DMS53 treated with DMSO at 0.1 percent for 48 hours (cell line): ENCODE measurements at regions not wholly inside any gene's neighbourhood (a gene's known extent, or its start where the extent isn't known, plus 50 kb on each side); places are given as distances from the start of the nearest gene placed in this dataset.

Experiments used
- DNase-seq: peaks from one replicate; lab custom pipeline; 2025; ENCODE audit not compliant: unreplicated experiment; lab: John Stamatoyannopoulos, UW

GRCh38 chr2:226011716-226012450 is 612.4 kb downstream of the NYAP2 start:
- DNase-seq, result no peak

- DNase-seq, result peak; percentile 1
Observed at GRCh38 chr2:226002438-226002837, 602.9 kb downstream of the NYAP2 start.

GRCh38 chr2:226001716-226002115 is 602.2 kb downstream of the NYAP2 start:
- no peak for DNase-seq

DNA sequence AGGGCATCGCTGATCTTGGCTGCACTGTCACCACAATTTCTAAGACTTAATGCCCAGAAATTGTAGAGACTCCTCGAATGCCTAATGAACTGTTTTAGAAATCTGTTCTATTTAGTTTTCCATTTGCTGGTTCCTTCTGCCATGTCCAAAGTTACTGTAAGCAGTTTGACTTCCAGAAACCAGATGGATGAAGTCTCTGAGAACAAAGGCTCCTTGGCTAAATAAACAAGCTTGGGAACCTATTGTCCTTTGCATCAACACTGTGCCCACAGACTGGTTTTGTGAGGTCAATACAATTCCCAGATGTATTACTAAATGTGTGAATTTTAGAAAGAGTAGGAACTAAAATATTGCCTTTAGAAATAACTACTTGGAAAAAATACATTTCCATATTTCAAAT is 600.2 kb downstream of the NYAP2 start:
- no peak for DNase-seq

DNA sequence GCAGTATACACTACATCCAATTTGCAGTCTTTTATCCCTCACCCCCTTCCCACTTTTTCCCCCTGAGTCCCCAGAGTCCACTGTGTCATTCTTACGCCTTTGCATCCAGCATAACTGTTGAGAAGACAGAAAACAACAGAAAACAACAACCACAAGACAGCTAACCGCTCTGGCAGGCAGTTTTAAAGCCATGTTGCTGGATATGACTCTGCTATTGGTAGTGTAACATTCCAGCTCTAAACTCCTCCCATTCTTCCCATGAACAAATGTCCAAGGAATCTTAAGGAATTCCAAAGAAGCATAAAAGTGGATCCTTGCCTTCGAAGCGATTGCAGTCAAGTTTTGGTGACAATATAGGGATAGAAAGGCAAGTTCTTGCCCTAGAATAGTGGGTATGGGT is 599.1 kb downstream of the NYAP2 start:
- DNase-seq, result no peak

DNA sequence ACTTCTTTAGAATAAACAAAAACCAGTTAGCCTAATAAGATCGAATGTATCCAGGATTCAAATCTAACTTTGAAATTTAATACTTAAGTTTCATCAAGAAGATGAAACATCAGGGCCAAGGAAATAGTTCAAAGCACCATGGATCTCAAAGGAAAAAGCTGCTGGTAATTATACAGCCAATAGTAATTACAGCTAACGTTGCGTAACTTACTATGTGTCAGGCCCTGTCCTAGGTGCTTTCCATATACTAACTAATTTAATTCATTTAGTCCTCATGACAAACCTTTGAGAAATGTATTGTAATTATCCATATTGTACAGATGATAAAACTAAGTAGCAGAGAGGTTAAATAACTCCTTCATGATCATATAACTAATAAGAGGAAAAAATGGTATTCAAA is 598.6 kb downstream of the NYAP2 start:
- no peak for DNase-seq

- DNase-seq, result no peak
Observed at GRCh38 chr2:225996462-225996828, 596.9 kb downstream of the NYAP2 start.

- no peak for DNase-seq
Observed at GRCh38 chr2:225995796-225996461, 596.4 kb downstream of the NYAP2 start.

DNA sequence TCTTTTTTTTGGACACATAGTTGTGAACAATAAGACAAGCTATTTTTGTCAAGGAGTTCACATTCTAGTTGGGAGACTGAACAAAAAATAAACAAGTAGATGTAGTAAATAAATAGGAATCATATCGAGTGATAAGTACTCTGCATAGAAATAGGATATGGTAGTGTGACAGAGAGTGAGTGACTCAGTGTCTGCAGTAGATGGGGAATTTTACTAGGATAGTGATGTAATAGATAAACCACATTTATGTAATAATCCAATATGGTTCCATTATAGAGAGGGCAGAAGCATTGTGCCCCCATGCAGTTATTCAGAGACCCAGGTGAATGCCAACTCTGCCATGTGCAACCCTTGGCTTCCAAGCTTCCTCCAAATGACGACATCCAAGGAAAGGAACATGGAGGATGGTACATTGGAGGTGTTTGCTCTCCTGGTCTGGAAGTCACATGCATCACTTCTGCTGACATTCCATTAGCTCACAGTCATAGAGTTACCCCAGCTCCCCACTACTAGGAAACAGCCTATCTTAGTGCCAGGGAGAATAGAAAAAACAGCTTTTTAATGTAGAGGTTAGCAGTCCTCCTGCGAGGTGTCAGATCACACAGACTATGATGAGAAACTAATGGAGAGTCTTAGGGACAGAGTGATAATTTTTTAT is 595.4 kb downstream of the NYAP2 start:
- no peak for DNase-seq

DNA sequence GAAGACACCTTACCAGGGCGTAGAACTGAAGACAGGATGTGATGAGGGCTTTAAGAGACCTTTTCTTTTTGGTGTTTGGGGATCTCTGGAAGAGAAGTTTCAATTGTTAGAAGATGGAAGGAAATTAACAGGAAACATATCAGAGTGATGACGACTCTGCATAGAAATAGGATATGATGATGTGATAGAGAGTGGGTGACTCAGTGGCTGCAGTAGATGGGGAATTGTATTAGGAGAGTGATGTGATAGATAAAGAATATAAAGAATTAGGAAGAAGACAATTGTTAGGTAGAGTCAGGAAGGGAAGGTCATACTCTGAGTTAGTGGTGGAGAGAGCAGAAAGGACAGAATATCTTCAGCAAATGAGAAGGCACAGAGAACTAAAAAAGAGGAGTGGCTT is 593.9 kb downstream of the NYAP2 start:
- DNase-seq, result no peak

GRCh38 chr2:225989809-225990208 is 590.3 kb downstream of the NYAP2 start:
- no peak for DNase-seq

GRCh38 chr2:225980372-225980771 is 580.9 kb downstream of the NYAP2 start:
- DNase-seq, result no peak

- no peak for DNase-seq
Observed at GRCh38 chr2:225971433-225971832, 571.9 kb downstream of the NYAP2 start.

DNA sequence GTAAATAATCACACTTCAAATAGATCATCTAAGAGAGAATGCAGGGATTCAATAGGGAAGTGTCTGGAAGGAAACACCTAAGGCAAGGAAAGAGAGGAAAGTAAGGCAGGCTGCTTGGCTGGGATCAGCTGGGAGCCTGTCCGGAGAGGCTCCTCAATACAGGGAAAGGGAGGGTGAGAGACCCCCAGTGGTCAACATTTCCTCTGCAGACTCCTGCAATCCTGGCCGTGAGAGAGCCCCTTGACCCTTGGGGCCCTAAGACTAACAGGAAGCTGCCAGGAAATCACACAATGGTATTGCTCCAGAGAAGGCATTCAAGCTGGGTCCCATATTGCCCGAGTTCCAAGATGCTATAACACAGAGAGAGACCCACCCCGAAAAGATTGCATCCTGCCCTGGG is 549.4 kb downstream of the NYAP2 start:
- DNase-seq, result no peak

- DNase-seq, result no peak
Observed at GRCh38 chr2:225938991-225939390, 539.5 kb downstream of the NYAP2 start.

DNA sequence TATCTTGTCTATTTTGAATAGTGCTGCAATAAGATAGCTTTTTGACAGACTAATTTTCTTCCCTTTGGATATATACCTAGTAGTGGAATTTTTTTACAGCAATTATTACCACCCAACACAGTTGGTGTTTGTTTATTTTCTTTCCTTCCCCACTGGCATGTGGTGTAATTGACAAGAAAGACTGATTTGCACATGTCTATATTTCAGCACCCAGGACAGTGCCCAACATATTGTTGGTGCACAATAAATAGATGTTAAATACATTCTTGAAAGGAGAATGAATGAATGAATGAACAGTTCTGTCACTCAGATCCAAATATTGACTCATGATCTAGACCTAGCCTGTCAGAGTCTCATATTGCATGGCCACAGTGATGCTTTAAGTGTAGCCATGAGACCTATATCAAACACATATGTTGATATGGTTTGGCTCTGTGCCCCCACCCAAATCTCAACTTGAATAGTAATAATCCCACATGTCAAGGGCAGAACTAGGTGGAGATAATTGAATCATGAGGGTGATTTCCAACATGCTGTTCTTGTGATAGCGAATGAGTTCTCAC is 538.2 kb downstream of the NYAP2 start:
- DNase-seq, result no peak

GRCh38 chr2:225932811-225933413 is 533.4 kb downstream of the NYAP2 start:
- DNase-seq, result no peak

DNA sequence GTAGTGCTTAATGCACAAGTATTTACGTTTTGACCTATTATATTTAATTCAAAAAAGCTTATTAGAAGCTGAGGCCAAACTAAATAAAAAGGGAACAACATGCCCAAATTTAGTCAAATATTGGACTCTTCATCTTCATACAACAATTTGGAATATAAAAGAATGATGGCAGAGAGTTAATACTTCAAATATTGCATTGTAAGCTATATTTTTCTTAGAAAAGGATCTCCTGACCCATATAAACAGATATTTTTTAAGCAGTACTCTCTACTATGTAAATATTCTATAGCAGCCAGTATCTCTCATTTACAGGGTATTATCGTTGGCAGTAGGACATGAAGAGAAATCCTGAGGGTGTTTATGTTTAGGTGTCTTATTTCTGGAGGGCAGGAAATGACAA is 531.2 kb downstream of the NYAP2 start:
- no peak for DNase-seq

GRCh38 chr2:225920621-225921220 is 521.2 kb downstream of the NYAP2 start:
- DNase-seq, result no peak

- no peak for DNase-seq
Observed at GRCh38 chr2:225916692-225917091, 517.2 kb downstream of the NYAP2 start.

DNA sequence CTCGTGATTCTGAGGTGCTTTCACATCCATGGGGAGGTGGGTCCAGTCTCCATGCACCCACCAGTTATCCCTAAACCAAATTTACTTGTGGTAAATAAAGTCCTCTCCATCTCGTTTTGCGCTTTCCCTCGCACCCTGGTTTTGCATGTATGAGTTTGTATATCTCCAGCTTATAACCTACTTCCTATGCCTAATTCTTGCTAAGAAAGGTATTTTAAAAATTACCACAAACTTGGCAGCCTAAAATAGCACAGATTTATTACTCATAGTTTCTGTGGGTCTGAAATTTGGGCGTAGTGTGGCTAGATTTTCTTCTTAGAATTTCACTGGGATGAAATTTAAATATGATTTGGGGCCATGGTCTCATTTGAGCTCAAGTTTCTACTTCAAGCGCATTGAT is 511.5 kb downstream of the NYAP2 start:
- DNase-seq, result no peak
